ENCODE measurements at regions not wholly inside any gene's neighbourhood (a gene's known extent, or its start where the extent isn't known, plus 50 kb on each side); places are given as distances from the start of the nearest gene placed in this dataset.

DNA sequence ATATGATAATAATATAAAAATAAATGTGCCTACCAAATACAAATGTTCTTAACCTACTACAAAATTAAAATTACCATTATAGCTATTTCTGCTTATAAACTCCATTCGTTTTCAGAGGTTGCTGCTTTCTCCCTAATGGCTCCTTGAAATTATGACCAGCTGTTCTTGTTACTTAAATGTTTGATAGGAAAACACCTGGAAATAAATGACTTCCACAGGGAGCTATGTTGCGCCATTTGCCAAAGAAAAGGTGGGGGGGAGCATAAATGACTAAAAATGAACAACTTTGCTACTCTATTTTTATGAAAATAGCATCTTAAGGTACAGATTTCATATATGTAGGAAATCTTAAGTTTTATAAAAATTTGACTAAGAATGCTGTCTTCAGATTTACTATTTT lies 157.5 kb upstream of the MON1B start:
- no peaks in the 10 kb centered on the region for H3K4me1 ChIP-seq (ENCODE audit: insufficient read depth, low read length, poor library complexity, severe bottlenecking)
- no peak overlapping the region for H2AFZ ChIP-seq (ENCODE audit: low read length)
- H4K20me1 ChIP-seq (ENCODE audit: insufficient read depth, low read length, poor library complexity, severe bottlenecking): no peaks in the 10 kb centered on the region
- no peaks in the 10 kb centered on the region for H3K79me2 ChIP-seq (ENCODE audit: insufficient read depth, low read length)
- no peak overlapping the region for H3K4me3 ChIP-seq (ENCODE audit: low read length, poor library complexity, severe bottlenecking)
- H3K36me3 ChIP-seq (ENCODE audit: insufficient read depth, low read length): no peaks in the 10 kb centered on the region
- no peaks in the 10 kb centered on the region for H3K27me3 ChIP-seq (ENCODE audit: insufficient read depth, low read length, poor library complexity, severe bottlenecking)
- H3K9ac ChIP-seq (ENCODE audit: low read depth, low read length, poor library complexity, severe bottlenecking): no peak overlapping the region
- H3K9me2 ChIP-seq (replicated peaks; ENCODE audit: low read depth, low read length): no peaks in the 10 kb centered on the region
- TF ChIP-seq, protein P1, sequence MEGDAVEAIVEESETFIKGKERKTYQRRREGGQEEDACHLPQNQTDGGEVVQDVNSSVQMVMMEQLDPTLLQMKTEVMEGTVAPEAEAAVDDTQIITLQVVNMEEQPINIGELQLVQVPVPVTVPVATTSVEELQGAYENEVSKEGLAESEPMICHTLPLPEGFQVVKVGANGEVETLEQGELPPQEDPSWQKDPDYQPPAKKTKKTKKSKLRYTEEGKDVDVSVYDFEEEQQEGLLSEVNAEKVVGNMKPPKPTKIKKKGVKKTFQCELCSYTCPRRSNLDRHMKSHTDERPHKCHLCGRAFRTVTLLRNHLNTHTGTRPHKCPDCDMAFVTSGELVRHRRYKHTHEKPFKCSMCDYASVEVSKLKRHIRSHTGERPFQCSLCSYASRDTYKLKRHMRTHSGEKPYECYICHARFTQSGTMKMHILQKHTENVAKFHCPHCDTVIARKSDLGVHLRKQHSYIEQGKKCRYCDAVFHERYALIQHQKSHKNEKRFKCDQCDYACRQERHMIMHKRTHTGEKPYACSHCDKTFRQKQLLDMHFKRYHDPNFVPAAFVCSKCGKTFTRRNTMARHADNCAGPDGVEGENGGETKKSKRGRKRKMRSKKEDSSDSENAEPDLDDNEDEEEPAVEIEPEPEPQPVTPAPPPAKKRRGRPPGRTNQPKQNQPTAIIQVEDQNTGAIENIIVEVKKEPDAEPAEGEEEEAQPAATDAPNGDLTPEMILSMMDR (conservative IDR thresholded peaks at IDR 0.05; ENCODE audit: low read length): no peak
- TF ChIP-seq EZH2phosphoT487 (IDR thresholded peaks at IDR 0.05; ENCODE audit: borderline replicate concordance): no peak
- H3K9me3 ChIP-seq (ENCODE audit: insufficient read depth, low read depth, low read length): no peaks in the 10 kb centered on the region
- H3K4me2 ChIP-seq (ENCODE audit: low read depth, low read length, poor library complexity, severe bottlenecking): no peak overlapping the region
- no peaks in the 10 kb centered on the region for H3F3A ChIP-seq (ENCODE audit: low read depth)

DNA sequence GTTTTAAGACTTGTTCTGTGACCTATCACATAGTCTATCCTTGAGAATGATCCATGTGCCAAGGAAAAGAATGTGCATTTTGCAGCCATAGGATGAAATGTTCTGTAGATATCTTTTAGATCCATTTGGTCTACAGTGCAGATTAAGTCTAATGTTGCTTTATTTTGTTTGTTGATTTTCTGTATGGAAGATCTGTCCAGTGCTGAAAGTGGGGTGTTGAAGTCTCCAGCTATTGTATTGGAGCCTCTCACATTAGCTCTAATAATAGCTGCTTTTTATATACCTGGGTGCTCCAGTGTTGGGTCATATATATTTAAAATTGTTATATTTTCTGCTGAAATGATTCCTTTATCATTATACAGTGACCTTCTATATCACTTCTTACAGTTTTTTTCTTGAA lies 155.6 kb upstream of the MON1B start:
- no peak overlapping the region for H3K4me3 ChIP-seq (ENCODE audit: low read length, poor library complexity, severe bottlenecking)
- H3K36me3 ChIP-seq (ENCODE audit: insufficient read depth, low read length): no peaks in the 10 kb centered on the region
- no peaks in the 10 kb centered on the region for H3K27me3 ChIP-seq (ENCODE audit: insufficient read depth, low read length, poor library complexity, severe bottlenecking)
- no peaks in the 10 kb centered on the region for H3K9me3 ChIP-seq (ENCODE audit: insufficient read depth, low read depth, low read length)
- no peaks in the 10 kb centered on the region for H3K9me2 ChIP-seq (replicated peaks; ENCODE audit: low read depth, low read length)
- H3K4me2 ChIP-seq (ENCODE audit: low read depth, low read length, poor library complexity, severe bottlenecking): no peak overlapping the region
- H2AFZ ChIP-seq (ENCODE audit: low read length): no peak overlapping the region
- no peaks in the 10 kb centered on the region for H3K79me2 ChIP-seq (ENCODE audit: insufficient read depth, low read length)
- no peaks in the 10 kb centered on the region for H4K20me1 ChIP-seq (ENCODE audit: insufficient read depth, low read length, poor library complexity, severe bottlenecking)
- no peaks in the 10 kb centered on the region for H3K4me1 ChIP-seq (ENCODE audit: insufficient read depth, low read length, poor library complexity, severe bottlenecking)
- H3F3A ChIP-seq (ENCODE audit: low read depth): no peaks in the 10 kb centered on the region
- TF ChIP-seq EZH2phosphoT487 (IDR thresholded peaks at IDR 0.05; ENCODE audit: borderline replicate concordance): no peak
- TF ChIP-seq, protein P1 (conservative IDR thresholded peaks at IDR 0.05; ENCODE audit: low read length): no peak
- H3K9ac ChIP-seq (ENCODE audit: low read depth, low read length, poor library complexity, severe bottlenecking): no peak overlapping the region

DNA sequence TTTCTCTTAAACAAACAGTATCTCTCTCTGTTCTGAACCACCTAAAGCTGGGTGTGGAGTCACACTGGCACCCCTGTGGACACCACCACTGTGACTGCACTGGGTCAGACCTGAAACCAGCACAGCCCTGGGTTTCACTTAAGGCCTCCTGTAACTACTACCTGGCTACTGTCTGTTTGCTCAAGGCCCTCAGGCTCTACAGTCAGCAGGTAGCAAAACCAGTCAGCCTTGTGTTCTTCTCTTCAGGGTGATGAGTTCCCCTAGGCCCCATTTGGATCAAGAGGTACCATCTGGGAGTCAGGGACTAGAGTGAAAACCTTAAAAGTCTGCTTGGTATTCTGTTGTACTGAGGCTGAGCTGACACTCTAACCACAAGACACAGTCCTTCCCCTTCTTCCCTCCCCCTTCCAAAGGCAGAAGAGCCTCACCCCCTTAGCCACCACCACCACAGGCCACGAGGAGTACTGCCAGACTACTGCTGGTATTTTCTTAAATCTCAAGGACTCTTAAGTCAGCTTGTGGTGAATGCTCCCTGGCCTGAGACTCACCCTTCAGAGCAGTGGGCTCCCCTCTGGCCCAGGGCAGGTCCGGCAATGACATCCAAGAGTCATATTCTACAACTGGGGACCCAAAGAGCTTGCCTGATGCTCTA lies 153.2 kb upstream of the MON1B start:
- Histone ChIP-seq H3F3A (ENCODE audit: low read depth) (no peaks in the 10 kb centered on the region), H3K9me2 (replicated peaks; ENCODE audit: low read depth, low read length) (no peaks in the 10 kb centered on the region), H3K79me2 (ENCODE audit: insufficient read depth, low read length) (no peaks in the 10 kb centered on the region), H2AFZ (ENCODE audit: low read length) (no peak overlapping the region), H4K20me1 (ENCODE audit: insufficient read depth, low read length, poor library complexity, severe bottlenecking) (no peaks in the 10 kb centered on the region), H3K4me1 (ENCODE audit: insufficient read depth, low read length, poor library complexity, severe bottlenecking) (no peaks in the 10 kb centered on the region), H3K4me2 (ENCODE audit: low read depth, low read length, poor library complexity, severe bottlenecking) (no peak overlapping the region), H3K9ac (ENCODE audit: low read depth, low read length, poor library complexity, severe bottlenecking) (no peak overlapping the region), H3K36me3 (ENCODE audit: insufficient read depth, low read length) (no peaks in the 10 kb centered on the region), H3K4me3 (ENCODE audit: low read length, poor library complexity, severe bottlenecking) (no peak overlapping the region), H3K27me3 (ENCODE audit: insufficient read depth, low read length, poor library complexity, severe bottlenecking) (no peaks in the 10 kb centered on the region), H3K9me3 (ENCODE audit: insufficient read depth, low read depth, low read length) (no peaks in the 10 kb centered on the region)
- TF ChIP-seq, protein P1 (conservative IDR thresholded peaks at IDR 0.05; ENCODE audit: low read length): no peak
- TF ChIP-seq EZH2phosphoT487 (IDR thresholded peaks at IDR 0.05; ENCODE audit: borderline replicate concordance): no peak
